Testis (tissue), 2 donors: ENCODE measurements at regions not wholly inside any gene's neighbourhood (a gene's known extent, or its start where the extent isn't known, plus 50 kb on each side); places are given as distances from the start of the nearest gene placed in this dataset.
"Not testable (repeated sequence)": the region's sequence is repeated elsewhere in the genome, so short reads cannot be mapped to it uniquely, and the experiment has no call there.

Source experiments
- POLR2A ChIP-seq: fragments of 450-650 bp; IDR thresholded peaks from one replicate; pipeline ENCODE4 v1.6.1; 2017; ENCODE audit warnings: antibody characterized with exemption, mild to moderate bottlenecking, moderate library complexity
- TF ChIP-seq, protein P1 (sequence below), 3 experiments: fragments of 450-650 bp in 2 of 3; fragments of 200-600 bp in 1 of 3; sonication (generic) in 1 of 3; IDR thresholded peaks; one replicate each; pipeline ENCODE4 v1.5.1; 2016 to 2019; ENCODE audit warnings: antibody characterized with exemption in 3 of 3, mild to moderate bottlenecking in 2 of 3, moderate library complexity in 1 of 3

- TF ChIP-seq, protein P1, sequence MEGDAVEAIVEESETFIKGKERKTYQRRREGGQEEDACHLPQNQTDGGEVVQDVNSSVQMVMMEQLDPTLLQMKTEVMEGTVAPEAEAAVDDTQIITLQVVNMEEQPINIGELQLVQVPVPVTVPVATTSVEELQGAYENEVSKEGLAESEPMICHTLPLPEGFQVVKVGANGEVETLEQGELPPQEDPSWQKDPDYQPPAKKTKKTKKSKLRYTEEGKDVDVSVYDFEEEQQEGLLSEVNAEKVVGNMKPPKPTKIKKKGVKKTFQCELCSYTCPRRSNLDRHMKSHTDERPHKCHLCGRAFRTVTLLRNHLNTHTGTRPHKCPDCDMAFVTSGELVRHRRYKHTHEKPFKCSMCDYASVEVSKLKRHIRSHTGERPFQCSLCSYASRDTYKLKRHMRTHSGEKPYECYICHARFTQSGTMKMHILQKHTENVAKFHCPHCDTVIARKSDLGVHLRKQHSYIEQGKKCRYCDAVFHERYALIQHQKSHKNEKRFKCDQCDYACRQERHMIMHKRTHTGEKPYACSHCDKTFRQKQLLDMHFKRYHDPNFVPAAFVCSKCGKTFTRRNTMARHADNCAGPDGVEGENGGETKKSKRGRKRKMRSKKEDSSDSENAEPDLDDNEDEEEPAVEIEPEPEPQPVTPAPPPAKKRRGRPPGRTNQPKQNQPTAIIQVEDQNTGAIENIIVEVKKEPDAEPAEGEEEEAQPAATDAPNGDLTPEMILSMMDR (IDR thresholded peaks at IDR 0.05): not testable (repeated sequence)
- TF ChIP-seq POLR2A: not testable (repeated sequence)
Observed at GRCh38 chr9:40885858-40886257, 242.6 kb downstream of the FOXD4L6 start.
